HG03060 (cell line): ENCODE measurements at regions not wholly inside any gene's neighbourhood (a gene's known extent, or its start where the extent isn't known, plus 50 kb on each side); places are given as distances from the start of the nearest gene placed in this dataset.

Source experiments
- ATAC-seq: cut with Tn5 transposase; IDR thresholded peaks from one replicate; pipeline ENCODE4 v1.9.1; 2021; ENCODE audit warnings: low read depth, moderate number of reproducible peaks; ENCODE audit not compliant: unreplicated experiment

DNA sequence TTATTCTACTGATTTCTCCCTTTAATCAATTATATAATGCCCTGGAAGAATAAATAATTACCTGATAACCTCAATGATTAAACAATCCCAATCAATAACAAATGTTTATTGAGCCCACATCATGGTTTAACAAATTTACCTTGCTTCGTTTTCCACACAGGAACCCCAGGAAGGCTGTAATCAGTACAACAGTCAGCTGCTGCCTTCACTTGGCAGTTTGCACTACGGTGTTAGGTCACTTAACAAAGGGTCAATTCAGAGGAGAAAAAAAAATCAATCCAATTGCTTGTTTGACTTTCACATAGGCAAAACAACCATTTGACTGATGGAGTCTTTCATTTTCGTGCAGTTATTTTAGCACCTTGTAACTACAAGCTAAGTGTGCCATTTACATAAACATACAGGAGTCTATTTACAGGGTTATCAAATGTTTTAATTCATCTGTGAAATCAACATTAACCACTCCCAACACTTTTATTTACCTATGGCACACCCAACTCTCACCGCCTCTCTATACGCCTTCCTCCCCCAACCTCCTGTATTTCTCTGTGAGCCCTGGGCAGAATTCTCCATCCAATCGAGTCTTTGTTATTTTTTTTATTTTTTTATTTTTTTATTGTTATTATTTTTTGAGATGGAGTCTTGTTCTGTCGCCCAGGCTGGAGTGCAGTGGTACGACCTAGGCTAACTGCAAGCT is 140.4 kb upstream of the TAB2 start:
- ATAC-seq, result no peak

DNA sequence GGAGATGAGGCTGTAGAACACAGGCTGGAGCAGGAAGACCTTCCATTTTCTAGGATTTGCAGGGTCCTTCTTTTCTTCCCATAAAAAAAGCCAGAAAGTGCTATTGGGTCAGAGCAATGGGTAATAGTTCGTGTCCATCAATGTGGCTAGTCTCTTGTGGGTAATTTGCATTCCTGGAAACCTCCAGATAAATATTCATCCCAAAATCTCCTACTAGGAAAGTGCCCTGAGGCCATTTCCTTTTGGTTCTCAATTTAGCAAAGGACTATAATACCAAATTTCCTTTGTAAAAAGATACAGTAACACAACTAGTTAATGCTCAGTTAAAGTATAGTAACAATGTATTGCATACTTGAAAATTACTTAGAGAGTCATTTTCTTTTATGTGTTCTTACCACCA is 138.1 kb upstream of the TAB2 start:
- ATAC-seq, result no peak

DNA sequence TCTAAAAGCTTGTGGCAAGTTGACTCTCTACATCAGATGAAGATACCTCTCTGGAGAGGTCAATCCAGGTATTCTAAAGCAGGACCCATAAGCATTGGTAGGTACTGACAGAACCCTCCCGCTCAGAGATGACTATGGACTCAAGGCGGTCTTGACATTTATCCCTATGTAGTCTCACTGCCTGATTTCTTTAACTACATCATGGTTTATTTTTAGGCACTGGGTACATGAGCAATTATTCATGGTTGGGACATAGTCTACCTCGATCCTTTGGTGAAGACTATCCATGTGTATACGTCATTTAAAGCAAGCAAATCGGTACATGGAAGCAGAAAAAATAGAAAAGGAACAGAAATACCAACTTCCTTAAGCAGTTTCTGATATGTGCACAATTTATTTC is 136.2 kb upstream of the TAB2 start:
- no peak for ATAC-seq

DNA sequence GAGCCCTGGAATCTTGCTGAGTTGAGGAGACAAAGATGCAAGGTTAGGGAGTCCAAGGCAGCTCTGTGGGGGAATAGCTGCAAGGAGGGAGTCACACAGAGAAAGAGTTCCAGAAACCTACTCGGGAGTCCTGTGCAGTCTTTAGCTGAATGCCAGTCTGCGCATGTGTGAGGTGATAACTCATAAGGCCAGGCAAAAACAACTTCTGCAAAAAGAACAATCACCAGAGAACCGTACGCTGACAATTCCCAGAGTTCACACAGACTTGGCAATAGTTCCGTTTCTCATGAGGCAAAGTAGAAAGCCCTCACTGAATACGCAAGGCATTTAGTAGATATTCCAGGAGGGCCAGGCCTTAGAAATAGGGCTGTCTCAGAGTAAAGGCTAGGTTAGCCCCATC is 135.2 kb upstream of the TAB2 start:
- ATAC-seq, result no peak

DNA sequence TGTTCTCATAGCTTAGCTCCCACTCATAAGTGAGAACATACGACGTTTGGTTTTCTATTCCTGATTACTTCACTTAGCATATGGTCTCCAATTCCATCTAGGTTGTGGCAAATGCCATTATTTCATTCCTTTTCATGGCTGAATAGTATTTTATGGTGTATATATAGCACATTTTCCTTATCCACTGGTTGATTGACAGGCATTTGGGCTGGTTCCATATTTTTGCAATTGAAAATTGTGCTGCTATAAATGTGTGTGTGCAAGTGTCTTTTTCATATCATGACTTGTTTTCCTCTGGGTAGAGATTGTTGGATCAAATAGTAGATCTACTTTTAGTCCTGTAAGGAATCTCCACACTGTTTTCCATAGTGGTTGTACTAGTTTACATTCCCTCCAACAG is 133.0 kb upstream of the TAB2 start:
- ATAC-seq, result no peak

DNA sequence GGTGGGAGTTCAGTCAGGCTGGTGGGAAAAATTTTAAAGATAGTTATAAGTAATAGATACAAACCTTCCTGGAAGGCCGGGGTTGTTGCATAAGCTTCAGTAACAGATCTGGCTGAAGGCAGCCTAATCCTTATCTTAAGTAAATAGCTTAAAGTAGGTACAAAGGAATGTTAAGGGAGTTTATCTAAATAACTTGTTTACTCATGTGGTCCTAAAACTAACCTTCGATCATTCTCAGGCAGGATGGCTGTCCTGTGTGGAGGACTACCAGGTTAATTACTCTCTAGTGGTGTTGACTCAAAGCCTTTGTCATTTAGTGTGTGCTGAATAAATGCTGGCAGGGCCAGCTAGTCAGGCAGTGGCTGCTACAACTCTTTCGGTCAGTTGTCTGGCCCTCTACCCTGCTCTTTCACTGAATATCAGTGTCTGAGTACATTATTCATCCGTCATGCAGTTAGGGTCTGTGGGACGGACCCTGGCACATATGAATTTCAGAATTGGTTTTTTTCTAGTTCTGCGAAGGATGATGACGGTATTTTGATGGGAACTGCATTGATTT is 131.6 kb upstream of the TAB2 start:
- ATAC-seq, result no peak

DNA sequence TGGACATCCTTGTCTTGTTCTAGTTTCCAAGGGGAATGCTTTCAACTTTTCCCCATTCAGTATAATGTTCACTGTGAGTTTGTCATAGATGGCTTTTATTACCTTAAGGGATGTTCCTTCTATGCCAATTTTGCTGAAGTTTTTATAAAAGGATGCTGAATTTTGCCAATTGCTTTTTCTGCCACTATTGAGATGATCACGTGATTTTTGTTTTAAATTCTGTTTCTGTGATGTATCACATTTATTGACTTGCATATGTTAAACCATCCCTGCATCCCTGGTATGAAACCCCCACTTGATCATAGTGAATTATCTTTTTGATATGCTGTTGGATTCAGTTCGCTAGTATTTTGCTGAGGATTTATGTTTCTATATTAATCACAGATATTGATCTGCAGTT is 130.6 kb upstream of the TAB2 start:
- no peak for ATAC-seq

DNA sequence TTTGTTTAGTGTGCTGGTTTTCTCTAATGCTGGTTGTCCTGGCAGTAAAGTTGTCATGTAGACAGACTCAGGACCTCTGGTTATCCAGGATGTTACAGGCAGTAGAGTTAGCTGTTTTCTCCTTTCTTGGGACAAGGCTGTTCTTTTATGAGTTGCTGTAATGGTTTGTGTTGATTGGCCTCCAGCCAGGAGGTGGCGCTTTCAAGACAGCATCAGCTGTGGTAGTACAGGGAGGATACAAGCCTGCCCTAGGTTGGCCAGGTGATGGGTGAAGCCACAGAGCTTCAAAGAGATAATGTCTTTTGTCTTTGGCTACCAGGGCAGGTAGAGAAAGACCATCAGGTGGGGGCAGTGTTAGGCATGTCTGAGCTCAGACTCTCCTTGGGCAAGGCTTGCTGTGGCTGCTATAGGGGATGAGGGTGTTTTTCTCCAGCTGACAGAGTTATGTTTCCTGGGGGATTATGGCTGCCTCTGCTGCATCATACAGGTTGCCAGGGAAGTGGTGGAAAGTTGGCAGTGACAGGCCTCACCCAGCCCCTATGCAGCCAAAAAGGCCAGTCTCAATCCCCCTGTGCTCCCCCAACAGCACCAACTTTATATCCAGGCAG is 127.2 kb upstream of the TAB2 start:
- ATAC-seq, result no peak

DNA sequence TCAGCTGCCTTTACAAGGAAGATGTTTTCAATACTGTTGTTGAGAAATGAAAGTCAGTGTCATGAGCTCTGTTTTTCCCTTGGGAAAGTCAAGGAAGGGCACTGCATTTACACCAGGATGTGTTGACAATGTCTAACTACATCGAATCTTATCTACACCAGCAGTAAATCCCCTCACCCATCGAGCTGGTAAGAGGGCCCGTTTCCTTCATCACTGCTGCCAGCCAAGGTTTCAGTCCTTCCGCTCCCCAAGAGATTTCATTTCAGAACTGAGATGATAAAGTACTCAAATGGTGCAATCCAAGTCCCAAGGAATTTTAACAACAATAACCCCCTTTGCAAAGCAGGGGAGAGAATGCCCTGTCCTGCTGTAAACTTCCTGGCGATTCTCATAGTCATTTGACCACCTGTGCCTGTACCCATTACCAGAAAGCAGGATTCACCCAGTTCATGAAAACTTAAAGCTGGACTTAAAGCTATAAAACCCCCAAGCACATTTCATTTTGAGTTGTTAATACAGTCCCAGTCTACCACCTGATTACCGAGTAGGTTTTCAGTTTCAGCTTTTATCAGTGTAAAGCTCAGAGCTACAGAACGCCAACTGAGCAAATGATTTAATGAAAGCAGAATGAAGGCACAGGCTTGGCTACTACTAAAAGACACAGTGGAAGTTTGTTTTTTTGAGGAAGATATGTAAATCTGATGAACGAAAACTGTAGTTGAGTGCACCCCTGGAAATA is 122.5 kb upstream of the TAB2 start:
- no peak for ATAC-seq

DNA sequence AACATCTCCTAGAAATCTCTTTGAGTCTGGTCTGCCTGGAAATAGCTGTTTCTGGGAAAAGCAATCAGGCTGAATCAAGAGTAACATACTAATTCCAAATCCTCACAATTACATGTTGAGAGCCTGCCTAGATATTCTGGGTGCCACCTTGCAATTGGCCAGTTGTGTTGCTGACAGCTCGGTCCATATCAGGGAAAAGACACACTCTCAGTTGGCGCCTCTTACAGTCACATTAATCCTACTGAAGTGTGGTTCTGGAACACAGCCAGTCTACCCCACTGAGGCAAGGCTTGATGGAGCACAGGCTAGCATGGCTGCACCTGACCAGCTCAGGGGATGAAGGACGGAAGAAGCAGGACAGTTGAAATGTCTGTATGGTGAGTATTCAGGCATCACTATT is 121.4 kb upstream of the TAB2 start:
- ATAC-seq, result no peak

DNA sequence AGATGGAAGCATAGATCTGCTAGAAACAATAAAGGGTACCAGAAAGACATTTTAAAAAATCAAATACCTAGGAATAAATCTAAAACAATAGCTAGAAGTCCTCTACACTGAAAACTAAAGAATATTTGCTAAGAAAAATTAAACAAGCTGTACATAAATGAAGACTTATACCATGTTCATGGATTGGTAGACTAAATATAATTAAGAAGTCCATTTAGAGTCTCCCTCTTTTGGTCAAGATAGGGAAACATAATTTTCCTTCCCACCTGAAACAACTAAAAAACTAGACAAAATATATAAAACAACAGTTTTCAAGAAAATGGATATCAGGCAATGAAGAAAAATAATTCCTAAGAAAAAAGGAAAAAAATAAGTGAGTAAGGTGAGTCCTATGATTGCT is 120.0 kb upstream of the TAB2 start:
- no peak for ATAC-seq

DNA sequence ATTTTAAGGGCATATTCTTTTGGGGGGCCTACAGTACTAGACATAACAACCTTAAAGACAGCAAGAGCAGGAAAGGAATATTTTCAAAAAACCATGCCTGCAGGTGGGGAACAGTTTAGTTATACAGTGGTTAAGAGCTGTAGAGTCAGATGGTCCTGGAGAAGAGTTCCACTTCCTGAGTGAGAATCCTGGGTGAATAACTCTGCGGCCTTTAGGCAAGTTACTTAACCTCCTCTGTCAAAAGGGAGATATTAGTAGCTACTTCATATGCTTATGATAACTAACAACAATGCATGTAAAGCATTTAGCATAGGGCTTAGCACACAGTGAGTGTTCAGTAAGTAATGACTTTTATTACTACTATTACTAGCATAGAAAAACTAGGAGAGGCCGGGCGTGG is 119.2 kb upstream of the TAB2 start:
- no peak for ATAC-seq

DNA sequence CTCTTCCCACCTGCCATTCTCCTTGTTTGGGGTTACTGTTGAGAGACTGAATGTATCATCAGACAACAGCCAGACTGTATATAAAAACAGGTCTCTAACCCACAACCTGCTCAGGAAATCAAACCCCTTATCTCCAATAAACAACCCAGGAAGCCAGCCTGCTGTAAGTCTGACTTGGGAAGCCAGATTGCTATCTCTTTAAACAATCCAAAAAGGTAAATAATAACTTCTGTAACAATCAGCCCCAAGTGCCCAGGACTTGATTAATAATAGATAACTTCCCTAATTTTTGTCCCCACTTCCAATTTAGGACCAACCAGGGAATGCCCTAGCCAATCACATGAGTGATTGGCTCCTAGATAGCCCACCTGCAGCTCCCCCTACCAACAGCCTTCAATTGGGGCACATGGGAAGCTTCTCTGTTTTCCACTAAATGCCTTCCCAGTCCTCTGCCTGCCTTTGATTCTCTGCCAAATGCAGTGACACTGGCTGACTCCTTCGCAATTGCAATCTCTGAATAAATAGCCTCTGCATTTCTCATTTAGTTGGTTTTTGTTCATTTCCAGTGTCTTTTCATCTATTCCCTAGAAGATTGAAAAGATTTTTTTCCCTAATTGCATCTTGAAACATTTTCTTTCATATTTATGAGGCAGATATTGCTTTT is 117.1 kb upstream of the TAB2 start:
- no peak for ATAC-seq

DNA sequence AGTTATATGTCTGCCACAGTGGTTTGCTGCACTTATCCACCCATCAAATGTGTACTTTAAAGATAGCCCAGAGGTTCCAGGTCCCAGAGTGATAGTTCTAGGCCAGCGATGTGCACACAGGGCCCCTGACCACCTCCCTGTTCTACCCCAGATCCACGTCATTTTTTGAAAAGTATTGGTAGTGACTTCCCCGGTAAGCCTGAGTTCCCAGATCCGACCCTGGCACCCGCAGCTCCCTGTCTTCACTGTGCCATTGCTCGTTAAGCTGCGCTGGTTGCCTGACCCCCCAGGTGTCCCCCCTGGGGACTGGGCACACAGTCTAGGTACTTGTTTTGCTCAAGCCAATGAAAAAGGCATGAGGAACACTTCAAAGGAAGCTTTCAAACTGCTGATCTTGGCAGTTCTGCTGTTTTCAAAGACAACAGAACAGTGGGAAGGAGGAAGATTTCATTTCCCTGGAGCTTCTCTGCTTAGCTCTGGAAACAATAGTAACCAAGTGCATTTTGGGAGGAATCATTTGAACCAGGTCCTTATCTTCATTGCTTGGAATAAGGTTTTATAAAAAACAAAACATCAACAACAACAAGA is 116.3 kb upstream of the TAB2 start:
- no peak for ATAC-seq

DNA sequence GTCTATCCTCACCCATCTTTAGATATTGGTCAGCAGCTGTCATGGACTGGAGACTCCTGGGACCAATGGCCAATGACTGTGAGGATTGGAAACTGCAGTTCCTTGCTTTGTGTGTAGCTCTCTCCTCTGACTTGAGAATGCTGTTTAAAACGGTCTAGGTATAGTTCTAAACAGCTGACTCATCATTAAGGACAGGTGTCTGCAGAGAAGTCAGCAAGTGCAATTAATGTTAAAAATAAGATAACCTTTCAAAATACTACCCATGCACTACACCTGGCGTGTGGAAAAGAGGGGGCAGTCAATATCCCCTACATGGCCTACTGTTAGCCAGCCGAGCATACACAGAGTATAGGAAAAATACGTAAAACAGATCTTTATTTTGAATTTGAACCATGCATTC is 115.4 kb upstream of the TAB2 start:
- ATAC-seq, result no peak

DNA sequence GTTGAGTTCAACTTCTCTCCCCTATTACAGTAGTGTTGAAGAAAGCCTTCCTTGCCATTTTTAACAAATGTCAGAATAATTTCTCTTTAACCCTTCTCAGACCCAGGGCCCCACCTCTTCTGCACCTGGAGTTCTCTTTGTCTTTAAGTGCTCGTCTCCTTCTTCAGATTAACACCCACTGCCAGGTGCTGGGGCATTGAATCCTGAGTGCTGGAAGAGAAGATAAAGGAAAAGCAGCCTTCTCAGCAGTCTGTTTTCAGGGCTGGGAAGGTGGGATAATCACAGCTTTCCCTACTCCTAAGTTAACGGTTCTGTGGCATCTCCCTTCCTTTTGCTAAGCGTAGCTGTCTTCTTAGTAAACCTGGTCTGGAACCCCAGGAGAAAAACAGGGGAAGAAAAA is 114.6 kb upstream of the TAB2 start:
- no peak for ATAC-seq

DNA sequence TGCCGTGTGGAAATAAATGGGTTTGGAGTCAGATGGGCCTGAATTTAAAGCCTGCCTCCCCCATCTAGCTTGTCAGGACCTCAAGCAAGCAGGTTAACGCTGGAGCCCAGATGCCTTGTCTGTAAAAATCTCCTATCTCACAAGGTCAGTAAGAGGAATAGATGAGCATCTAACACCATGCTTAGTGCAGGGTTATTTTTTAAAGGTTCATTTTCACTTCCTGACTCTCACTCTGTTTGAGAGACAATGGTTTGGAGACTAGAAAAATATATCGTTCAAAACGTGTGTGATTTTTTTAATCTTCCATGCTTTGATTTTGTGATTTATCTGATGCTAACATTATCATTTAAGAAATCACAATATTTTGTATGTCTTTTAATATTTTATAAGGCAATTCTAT is 114.0 kb upstream of the TAB2 start:
- no peak for ATAC-seq

DNA sequence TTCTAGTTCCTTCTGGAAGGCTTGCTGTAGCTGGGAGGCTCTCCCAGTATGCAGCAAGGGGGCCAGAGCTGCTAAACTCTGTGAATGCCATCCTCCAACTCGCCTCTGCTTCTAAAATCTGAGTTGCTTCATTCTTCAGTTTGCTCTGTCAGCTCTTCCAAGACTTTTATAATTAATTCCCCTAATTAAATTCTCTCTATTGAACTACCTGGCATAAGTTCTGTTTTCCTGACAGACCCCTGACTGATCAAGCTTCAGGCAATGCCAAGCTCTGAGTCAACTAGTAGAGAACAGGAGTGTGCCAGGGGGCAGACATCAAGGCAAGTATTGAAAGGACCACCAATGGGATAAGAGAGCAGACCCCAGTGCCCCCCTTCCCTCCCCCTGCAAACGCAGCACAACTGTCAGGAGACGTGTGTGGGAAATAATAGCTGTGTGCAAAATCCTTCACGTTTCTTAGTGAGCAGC is 109.3 kb upstream of the TAB2 start:
- no peak for ATAC-seq

DNA sequence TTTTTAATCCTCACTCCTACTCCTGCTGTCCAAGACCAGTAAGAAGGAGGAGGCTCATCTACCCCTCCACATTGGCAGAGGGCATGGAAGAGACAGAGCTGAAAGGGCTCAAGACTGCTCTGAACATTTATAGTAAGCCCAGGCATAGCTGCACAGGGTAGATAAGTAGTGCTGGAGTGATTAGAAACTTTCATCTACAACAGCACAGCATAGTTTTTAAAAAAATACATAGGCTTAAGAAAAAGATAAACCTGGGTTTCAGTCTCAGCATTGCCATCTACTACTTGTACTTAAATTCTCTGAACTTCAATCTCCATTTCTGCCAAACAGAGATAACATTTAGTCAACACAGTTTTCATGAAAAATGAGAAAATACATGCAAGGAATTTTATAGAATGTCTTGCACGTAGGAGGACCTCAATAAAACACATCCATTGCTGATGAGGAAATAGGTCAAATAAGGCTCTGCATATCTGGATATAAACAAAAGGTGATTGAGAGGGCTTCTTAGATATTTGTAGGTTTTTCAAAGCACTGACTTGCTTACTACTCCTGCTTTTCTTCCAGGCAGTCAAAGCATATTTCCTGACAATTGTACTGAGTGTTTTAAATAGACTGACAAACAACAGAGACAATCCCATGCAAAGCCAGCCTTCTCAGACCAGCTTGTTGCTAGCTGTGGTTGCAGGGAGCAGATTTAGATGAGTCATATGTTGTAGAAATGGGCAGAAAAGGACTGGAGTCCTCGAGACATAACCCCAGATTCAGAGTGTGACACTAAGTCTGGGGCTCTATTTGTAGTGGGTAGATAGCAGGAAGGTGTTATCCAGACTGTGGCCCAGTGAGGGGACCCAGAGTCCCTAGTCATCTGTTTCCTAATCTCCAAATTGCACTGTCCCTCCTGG is 107.4 kb upstream of the TAB2 start:
- no peak for ATAC-seq
